ENCODE measurements at regions not wholly inside any gene's neighbourhood (a gene's known extent, or its start where the extent isn't known, plus 50 kb on each side); places are given as distances from the start of the nearest gene placed in this dataset.
"Not testable (repeated sequence)": the region's sequence is repeated elsewhere in the genome, so short reads cannot be mapped to it uniquely, and the experiment has no call there.

- not testable (repeated sequence) for TF ChIP-seq POLR2AphosphoS5 (IDR thresholded peaks at IDR 0.05; ENCODE audit: low read depth, low read length); CTCF (IDR thresholded peaks at IDR 0.05); REST (IDR thresholded peaks at IDR 0.05; ENCODE audit: insufficient read depth in 1 of 2, low read depth in 2 of 2, low read length in 1 of 2); TCF7L2 (IDR thresholded peaks at IDR 0.05; ENCODE audit: low read depth, low read length)
Measured at GRCh38 chr2:111584540-111584939, 299.5 kb downstream of the ANAPC1 start.
